DND-41 (cell line): ENCODE measurements at regions not wholly inside any gene's neighbourhood (a gene's known extent, or its start where the extent isn't known, plus 50 kb on each side); places are given as distances from the start of the nearest gene placed in this dataset.

Experiments used
- ATAC-seq: fragments of 200-7000 bp; cut with Tn5 transposase; 3 replicates; pipeline ENCODE4 v1.9.1; 2021; ENCODE audit warnings: low read depth; ENCODE audit not compliant: insufficient read depth
- DNase-seq: peaks from one replicate; pipeline ENCODE4 v3.0.0-alpha.2; 2020
- H2AFZ ChIP-seq: 2 replicates; pipeline ENCODE4 v1.6.0; 2012; ENCODE audit warnings: low read depth, low read length
- H3K27ac ChIP-seq: 2 replicates; pipeline ENCODE4 v1.5.1; 2012; ENCODE audit warnings: low read length, inconsistent platforms
- H3K27me3 ChIP-seq: fragments of 200-600 bp; sonication (generic); 2 replicates; pipeline ENCODE4 v1.6.0; 2012; ENCODE audit warnings: low read length, mild to moderate bottlenecking, inconsistent platforms; ENCODE audit not compliant: insufficient read depth, poor library complexity
- H3K36me3 ChIP-seq: 2 replicates; pipeline ENCODE4 v1.5.1; 2012; ENCODE audit warnings: low read length, inconsistent platforms; ENCODE audit not compliant: insufficient read depth
- H3K4me1 ChIP-seq: 2 replicates; pipeline ENCODE4 v1.5.1; 2012; ENCODE audit warnings: mild to moderate bottlenecking, low read length; ENCODE audit not compliant: insufficient read depth
- H3K4me2 ChIP-seq: 2 replicates; pipeline ENCODE4 v1.6.0; 2012; ENCODE audit warnings: mild to moderate bottlenecking, moderate library complexity, low read length, inconsistent platforms; ENCODE audit not compliant: insufficient read depth
- H3K4me3 ChIP-seq, 2 experiments: fragments of 200-600 bp in 1 of 2; shearing (Covaris generic) in 1 of 2; 2 replicates each; pipeline ENCODE4 v1.5.1; 2012 to 2016; ENCODE audit warnings: inconsistent platforms in 2 of 2, low read length in 2 of 2, mild to moderate bottlenecking in 2 of 2, low read depth in 1 of 2, moderate library complexity in 1 of 2
- H3K79me2 ChIP-seq: 2 replicates; pipeline ENCODE4 v1.6.0; 2012; ENCODE audit warnings: low read length, inconsistent platforms; ENCODE audit not compliant: insufficient read depth
- H3K9ac ChIP-seq: 2 replicates; pipeline ENCODE4 v1.6.0; 2012; ENCODE audit warnings: low read depth, mild to moderate bottlenecking, inconsistent platforms, low read length, moderate library complexity
- H3K9me3 ChIP-seq: 2 replicates; pipeline ENCODE4 v1.5.1; 2012; ENCODE audit warnings: low read length, moderate library complexity, mild to moderate bottlenecking, inconsistent platforms; ENCODE audit not compliant: insufficient read depth, severe bottlenecking
- H4K20me1 ChIP-seq: 2 replicates; pipeline ENCODE4 v1.6.0; 2012; ENCODE audit warnings: low read length; ENCODE audit not compliant: insufficient read depth
- CTCF ChIP-seq: IDR thresholded peaks from 2 replicates; pipeline ENCODE4 v1.5.1; 2012; ENCODE audit warnings: borderline replicate concordance, low read length, moderate library complexity, mild to moderate bottlenecking; ENCODE audit not compliant: poor library complexity, severe bottlenecking; ENCODE audit errors: extremely low read depth
- EZH2 ChIP-seq: IDR thresholded peaks from 3 replicates; pipeline ENCODE4 v1.6.1; 2012; ENCODE audit warnings: borderline replicate concordance, low read depth, mild to moderate bottlenecking, moderate library complexity, low read length, inconsistent platforms; ENCODE audit not compliant: severe bottlenecking

GRCh38 chr14:47978871-47979270, 303.5 kb upstream of the MDGA2 start:
- Histone ChIP-seq H3K9ac (no peak overlapping the region), H4K20me1 (no peaks in the 10 kb centered on the region), H3K4me1 (no peaks in the 10 kb centered on the region), H3K27me3 (no peaks in the 10 kb centered on the region), H3K79me2 (no peaks in the 10 kb centered on the region), H2AFZ (no peak overlapping the region), H3K4me3 (no peak overlapping the region), H3K9me3 (no peaks in the 10 kb centered on the region), H3K36me3 (no peaks in the 10 kb centered on the region), H3K27ac (no peak overlapping the region), H3K4me2 (no peak overlapping the region)
- DNase-seq, result no peak
- ATAC-seq, result no peak
- TF ChIP-seq EZH2, result no peak
- no peak for TF ChIP-seq CTCF

- no peak overlapping the region for H3K4me3 ChIP-seq
- no peaks in the 10 kb centered on the region for H3K79me2 ChIP-seq
- ATAC-seq (no peak), DNase-seq (no peak)
- H3K27ac ChIP-seq, result no peak overlapping the region
- H3K36me3 ChIP-seq, result no peaks in the 10 kb centered on the region
- H3K27me3 ChIP-seq, result no peaks in the 10 kb centered on the region
- no peak overlapping the region for H2AFZ ChIP-seq
- TF ChIP-seq EZH2 (no peak), CTCF (no peak)
- H3K4me1 ChIP-seq, result no peaks in the 10 kb centered on the region
- H3K9me3 ChIP-seq, result no peaks in the 10 kb centered on the region
- H3K4me2 ChIP-seq, result no peak overlapping the region
- no peak overlapping the region for H3K9ac ChIP-seq
- no peaks in the 10 kb centered on the region for H4K20me1 ChIP-seq
Measured at GRCh38 chr14:47976139-47976538, 300.7 kb upstream of the MDGA2 start.

- no peak overlapping the region for H3K4me2 ChIP-seq
- H3K9me3 ChIP-seq, result no peaks in the 10 kb centered on the region
- H2AFZ ChIP-seq, result no peak overlapping the region
- no peaks in the 10 kb centered on the region for H3K36me3 ChIP-seq
- H4K20me1 ChIP-seq, result no peaks in the 10 kb centered on the region
- no peaks in the 10 kb centered on the region for H3K4me1 ChIP-seq
- DNase-seq (no peak), ATAC-seq (no peak)
- H3K27ac ChIP-seq, result no peak overlapping the region
- no peak for TF ChIP-seq CTCF
- TF ChIP-seq EZH2, result no peak
- no peak overlapping the region for H3K4me3 ChIP-seq
- no peaks in the 10 kb centered on the region for H3K27me3 ChIP-seq
- no peaks in the 10 kb centered on the region for H3K79me2 ChIP-seq
- no peak overlapping the region for H3K9ac ChIP-seq
Measured at GRCh38 chr14:47966076-47966810, 290.8 kb upstream of the MDGA2 start.
